22Rv1 (cell line): ENCODE measurements at regions not wholly inside any gene's neighbourhood (a gene's known extent, or its start where the extent isn't known, plus 50 kb on each side); places are given as distances from the start of the nearest gene placed in this dataset.

Experiments
- H3K27ac ChIP-seq: fragments of 450-650 bp; 2 replicates; pipeline ENCODE4 v1.5.1; 2017
- CTCF ChIP-seq: fragments of 450-650 bp; IDR thresholded peaks from 2 replicates; pipeline ENCODE4 v1.5.1; 2017; ENCODE audit warnings: mild to moderate bottlenecking
- ZFX ChIP-seq: fragments of 450-650 bp; IDR thresholded peaks from 2 replicates; pipeline ENCODE4 v1.6.1; 2017; ENCODE audit warnings: antibody characterized with exemption, borderline replicate concordance

- TF ChIP-seq ZFX (no peak), CTCF (no peak)
- H3K27ac ChIP-seq, result no peak overlapping the region
These were observed 175.9 kb upstream of the FN1 start for GRCh38 chr2:215611609-215612386.

- TF ChIP-seq CTCF (no peak), ZFX (no peak)
- no peak overlapping the region for H3K27ac ChIP-seq
These were observed 173.5 kb upstream of the FN1 start for GRCh38 chr2:215609089-215610032.

- no peak overlapping the region for H3K27ac ChIP-seq
- TF ChIP-seq ZFX (no peak), CTCF (no peak)
These were observed 171.9 kb upstream of the FN1 start for GRCh38 chr2:215607766-215608165.

- no peak overlapping the region for H3K27ac ChIP-seq
These were observed 170.4 kb upstream of the FN1 start for GRCh38 chr2:215606219-215606618.

GRCh38 chr2:215605214-215605613, 169.3 kb upstream of the FN1 start:
- no peak overlapping the region for H3K27ac ChIP-seq
- no peak for TF ChIP-seq CTCF
- no peak for TF ChIP-seq ZFX

More at GRCh38 chr2:215606219-215606618, 170.4 kb upstream of the FN1 start:
- TF ChIP-seq CTCF (no peak), ZFX (no peak)

GRCh38 chr2:215604606-215605005, 168.7 kb upstream of the FN1 start:
- no peak for TF ChIP-seq CTCF
- TF ChIP-seq ZFX, result no peak
- H3K27ac ChIP-seq, result no peak overlapping the region
